Heart left ventricle (tissue), 16 donors: ENCODE measurements at regions not wholly inside any gene's neighbourhood (a gene's known extent, or its start where the extent isn't known, plus 50 kb on each side); places are given as distances from the start of the nearest gene placed in this dataset.

Experiments
- ATAC-seq, 4 donors: fragments of 200-7000 bp; cut with Tn5 transposase; one replicate each; pipeline ENCODE4 v1.9.1; 2020 to 2022; ENCODE audit warnings: moderate library complexity in 4 of 4, mild to moderate bottlenecking in 3 of 4, moderate number of reproducible peaks in 1 of 4
- DNase-seq, 5 donors: peaks; one replicate each; pipeline ENCODE4 v3.0.0-alpha.2; 2020
- H3K27ac ChIP-seq, 12 donors: fragments of 200-600 bp; sonication (generic) in 4 of 12; one replicate each; pipeline versions ENCODE4 v1.5.0 to v1.8.0; 2016 to 2022; ENCODE audit warnings: mild to moderate bottlenecking in 2 of 12
- H3K27me3 ChIP-seq, 9 donors: fragments of 200-600 bp; sonication (generic) in 2 of 9; one replicate each; pipeline versions ENCODE4 v1.5.1 to v1.8.0; 2016 to 2022; ENCODE audit warnings: mild to moderate bottlenecking in 3 of 9
- H3K36me3 ChIP-seq, 9 donors: fragments of 200-600 bp; sonication (generic) in 2 of 9; one replicate each; pipeline versions ENCODE4 v1.5.0 to v1.8.0; 2018 to 2022; ENCODE audit warnings: mild to moderate bottlenecking in 2 of 9
- H3K4me1 ChIP-seq, 12 donors: fragments of 200-600 bp; sonication (generic) in 4 of 12; one replicate each; pipeline versions ENCODE4 v1.5.0 to v1.8.0; 2016 to 2022; ENCODE audit warnings: mild to moderate bottlenecking in 3 of 12
- H3K4me3 ChIP-seq, 12 donors: fragments of 200-600 bp; sonication (generic) in 4 of 12; one replicate each; pipeline versions ENCODE4 v1.5.0 to v1.8.0; 2017 to 2022; ENCODE audit warnings: mild to moderate bottlenecking in 9 of 12, moderate library complexity in 4 of 12
- H3K9me3 ChIP-seq, 12 donors: fragments of 200-600 bp; sonication (generic) in 4 of 12; one replicate each; pipeline versions ENCODE4 v1.5.0 to v1.8.0; 2016 to 2022; ENCODE audit warnings: mild to moderate bottlenecking in 1 of 12
- CTCF ChIP-seq, 12 donors: fragments of 200-600 bp; sonication (generic) in 4 of 12; IDR thresholded peaks; one replicate each; pipeline versions ENCODE4 v1.5.0 to v1.8.0; 2018 to 2022; ENCODE audit warnings: antibody characterized with exemption in 12 of 12, mild to moderate bottlenecking in 5 of 12
- POLR2A ChIP-seq, 2 donors: fragments of 450-650 bp; IDR thresholded peaks; one replicate each; pipeline ENCODE4 v1.6.1; 2017; ENCODE audit warnings: antibody characterized with exemption in 2 of 2, mild to moderate bottlenecking in 2 of 2, moderate library complexity in 2 of 2
- WGBS, 4 donors: extraction: QIAGEN DNeasy Blood & Tissue Kit in 2 of 4; methylation state at CpG; one replicate each; pipeline versions ENCODE4 v1.1.5 to v1.1.7; 2013 to 2018; 5-methylcytosine and 5-hydroxymethylcytosine counted together
- intact Hi-C, 10 donors: fragments of 100-400 bp; cut with DNase I; formaldehyde crosslinking; loops; one replicate each; pipeline versions ENCODE4 v1.11.1 to v1.14.2; 2022
- donor health status: ischemic (EF 13 %, LVEDD 7.1; RV severe dilation, severe dysfunction).
- donor health status: healthy with polysubstance abuse.
- donor health status: DM: no; HTN: yes; CAD: no.
- donor health status: DM: no; HTN: no; CAD: no.
- donor health status: ischemic (EF 25% LVEDD 6.9; RV normal size, moderate dysfunction).
- donor health status: ischemic (EF 25% LVEDD 5.7; RV mildly dilated, moderate dysfunction).
- donor health status: healthy.
- donor health status: DM: yes; HTN: yes; CAD: no.
- donor health status: ischemic (EF 35%, LVEDD 5.7; RV mildly dilated, moderate dysfunction).
- donor health status: nonischemic (EF 11% LVEDD 7.7; RV severe dilation, severe dysfunction).
- donor health status: DM: yes; HTN: yes; CAD: no.
- donor health status: PGD.
- donor health status: ischemic (EF 29% LVEDD 5.4; RV normal size, mild dysfunction).
- donor health status: nonischemic (EF 23%, LVEDD 6.1; RV moderate dilation, normal function).

GRCh38 chr2:58521803-58522554 is 280.9 kb upstream of the FANCL start:
- no peaks in the 10 kb centered on the region for H3K36me3 ChIP-seq
- no peak overlapping the region for H3K4me3 ChIP-seq
- H3K9me3 ChIP-seq = no peaks in the 10 kb centered on the region
- peaks cover 0 to 6% (median 0%) of the 10 kb centered on the region in 9 donors for H3K27me3 ChIP-seq
- TF ChIP-seq CTCF (IDR thresholded peaks at IDR 0.05) (no peak), POLR2A (IDR thresholded peaks at IDR 0.05) (no peak)
- no peak overlapping the region for H3K27ac ChIP-seq
- WGBS, 4 donors = 56 to 64% (median 59%) methylated on average over 7 of the region's 7 CpGs
- no peaks in the 10 kb centered on the region for H3K4me1 ChIP-seq
- intact Hi-C loops = no loop called here
- DNase-seq (no peak), ATAC-seq (no peak)

- H3K27ac ChIP-seq = no peak overlapping the region
- intact Hi-C loops = no loop called here
- DNase-seq (no peak), ATAC-seq (no peak)
- no peaks in the 10 kb centered on the region for H3K36me3 ChIP-seq
- no peak for TF ChIP-seq CTCF (IDR thresholded peaks at IDR 0.05)
- TF ChIP-seq POLR2A (IDR thresholded peaks at IDR 0.05) = no peak
- no peak overlapping the region for H3K4me3 ChIP-seq
- no peaks in the 10 kb centered on the region for H3K9me3 ChIP-seq
- no peaks in the 10 kb centered on the region for H3K4me1 ChIP-seq
- WGBS, 4 donors = 73 to 82% (median 75%) methylated on average over 3 of the region's 3 CpGs
- peaks cover 0 to 6% (median 0%) of the 10 kb centered on the region in 9 donors for H3K27me3 ChIP-seq
These were observed 279.8 kb upstream of the FANCL start for GRCh38 chr2:58520903-58521302.

- DNase-seq = no peak
- intact Hi-C loops = loop anchor here in 1 of 10 donors (10.0 kb wide), 1 partner anchor 113 kb away; no protein-coding TSS in a partner anchor
- H3K27ac ChIP-seq = no peak overlapping the region
- TF ChIP-seq CTCF (IDR thresholded peaks at IDR 0.05) (no peak), POLR2A (IDR thresholded peaks at IDR 0.05) (no peak)
- no peaks in the 10 kb centered on the region for H3K9me3 ChIP-seq
- no peak overlapping the region for H3K4me3 ChIP-seq
- no peak for ATAC-seq
- no peaks in the 10 kb centered on the region for H3K4me1 ChIP-seq
- no peaks in the 10 kb centered on the region for H3K36me3 ChIP-seq
- 84 to 89% (median 87%) methylated on average over 2 of the region's 2 CpGs for WGBS, 4 donors
- peaks cover 0 to 6% (median 0%) of the 10 kb centered on the region in 9 donors for H3K27me3 ChIP-seq
These were observed 276.8 kb upstream of the FANCL start for GRCh38 chr2:58517881-58518280.

- intact Hi-C loops = loop anchor here in 1 of 10 donors (10.0 kb wide), 1 partner anchor 112 kb away; no protein-coding TSS in a partner anchor
- Histone ChIP-seq H3K4me3 (no peak overlapping the region), H3K27me3 (peaks cover 0 to 6% (median 0%) of the 10 kb centered on the region in 9 donors), H3K9me3 (no peaks in the 10 kb centered on the region), H3K27ac (no peak overlapping the region), H3K36me3 (no peaks in the 10 kb centered on the region), H3K4me1 (no peaks in the 10 kb centered on the region)
- TF ChIP-seq POLR2A (IDR thresholded peaks at IDR 0.05) = no peak
- TF ChIP-seq CTCF (IDR thresholded peaks at IDR 0.05) = no peak
- ATAC-seq = no peak
- DNase-seq = no peak
- 84 to 88% (median 87%) methylated on average over 3 of the region's 3 CpGs for WGBS, 4 donors
These were observed 275.6 kb upstream of the FANCL start for GRCh38 chr2:58516695-58517094.
